Activated effector memory CD4-positive, alpha-beta T cell treated with anti-CD3 and anti-CD28 coated beads, Interleukin-2, amount 50 U/mL, for 16 hours (primary cell): ENCODE measurements at regions not wholly inside any gene's neighbourhood (a gene's known extent, or its start where the extent isn't known, plus 50 kb on each side); places are given as distances from the start of the nearest gene placed in this dataset.
"Not testable (repeated sequence)": the region's sequence is repeated elsewhere in the genome, so short reads cannot be mapped to it uniquely, and the experiment has no call there.

ENCODE experiments used
- DNase-seq: peaks from one replicate; pipeline ENCODE4 v3.0.0-alpha.2; 2020

DNA sequence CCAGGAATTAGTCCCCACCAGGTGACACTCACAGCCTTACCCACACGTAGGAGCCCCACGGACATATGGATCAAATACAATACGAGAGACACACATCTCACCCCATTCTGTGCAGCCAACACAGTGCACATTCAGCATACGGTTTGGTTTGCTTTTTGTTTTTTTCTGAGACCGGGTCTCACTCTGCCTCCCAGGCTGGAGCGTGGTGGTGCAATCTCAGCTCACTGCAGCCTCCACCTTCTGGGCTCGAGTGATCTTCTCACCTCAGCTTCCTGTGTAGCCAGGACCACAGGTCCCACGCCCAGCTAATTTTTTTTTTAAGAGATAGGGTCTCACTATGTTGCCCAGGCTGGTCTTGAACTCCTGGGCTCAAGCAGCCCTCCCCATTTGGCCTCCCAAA lies 102.8 kb downstream of the POTEB start:
- DNase-seq: not testable (repeated sequence)

DNA sequence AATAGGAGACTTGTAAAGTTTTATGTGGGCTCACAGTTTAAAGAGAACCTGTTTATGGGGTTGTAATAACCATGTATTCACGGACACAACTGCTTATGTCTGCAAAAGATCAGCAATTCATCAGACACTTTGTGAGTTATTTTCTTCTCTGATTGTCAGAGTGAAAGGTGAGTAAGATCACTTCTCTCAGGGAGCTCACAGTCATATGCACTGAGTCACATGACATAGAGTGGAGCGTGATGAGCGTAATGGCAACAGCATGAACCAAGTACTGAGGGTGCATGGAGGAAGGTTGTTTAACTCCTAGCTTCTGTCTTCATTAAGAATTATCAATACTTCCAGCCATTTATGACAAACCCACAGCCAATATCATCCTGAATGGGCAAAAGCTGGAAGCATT lies 111.0 kb downstream of the POTEB start:
- DNase-seq: not testable (repeated sequence)

DNA sequence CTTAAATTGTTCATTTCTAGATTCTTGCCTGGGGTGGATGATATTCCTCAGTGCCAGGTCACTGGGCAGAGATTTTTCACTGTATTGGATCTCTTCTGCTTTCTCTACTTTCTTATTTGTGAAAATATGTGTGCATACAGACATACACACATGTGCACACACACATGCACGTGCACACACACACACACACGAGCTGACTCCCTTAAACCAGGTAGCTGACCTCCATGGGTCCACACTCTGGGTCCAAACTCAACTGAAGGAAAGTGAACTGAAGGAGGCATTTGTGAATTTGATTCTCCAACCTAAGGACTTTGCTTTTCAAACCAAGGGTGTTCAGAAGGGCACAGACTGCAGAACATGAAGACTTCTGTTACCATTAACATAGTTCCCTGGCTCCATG lies 113.8 kb downstream of the POTEB start:
- DNase-seq: not testable (repeated sequence)

DNA sequence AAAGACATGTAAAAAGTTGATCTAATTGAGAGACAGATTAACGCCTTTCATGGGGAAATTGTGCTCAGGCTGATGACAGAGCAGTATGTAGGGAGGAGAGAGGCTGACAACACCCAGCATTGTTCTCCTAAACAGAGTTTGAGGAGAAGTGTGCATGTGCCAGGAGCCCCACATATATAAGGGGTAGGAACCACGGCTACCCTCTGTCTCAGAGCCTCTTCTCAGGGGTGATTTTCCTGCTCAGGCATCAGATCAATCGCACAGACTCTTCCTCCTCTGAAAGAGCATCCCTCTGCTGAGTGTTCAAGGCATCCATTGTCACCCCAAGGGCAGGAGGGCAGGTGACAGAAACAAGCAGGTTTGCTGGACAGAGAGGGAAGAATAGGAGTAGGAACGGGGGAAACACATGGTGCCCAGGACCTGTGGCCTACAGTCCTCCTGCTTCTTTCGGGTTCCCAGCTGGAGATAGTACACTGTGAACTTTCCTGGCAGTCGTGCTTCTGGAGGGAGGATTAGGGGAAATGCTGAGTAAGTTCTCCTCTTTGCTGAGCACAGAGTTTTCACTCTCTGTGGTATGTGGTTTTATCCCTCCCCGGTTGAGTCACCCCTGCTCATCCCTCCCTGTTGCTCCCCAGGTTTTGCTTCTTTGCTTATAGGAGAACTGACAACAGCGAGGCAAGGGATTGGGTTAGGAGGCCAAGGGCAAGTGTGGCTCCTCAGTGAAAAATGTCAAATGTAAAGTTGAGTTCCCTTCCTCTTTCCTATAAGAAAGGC lies 117.1 kb downstream of the POTEB start:
- not testable (repeated sequence) for DNase-seq

DNA sequence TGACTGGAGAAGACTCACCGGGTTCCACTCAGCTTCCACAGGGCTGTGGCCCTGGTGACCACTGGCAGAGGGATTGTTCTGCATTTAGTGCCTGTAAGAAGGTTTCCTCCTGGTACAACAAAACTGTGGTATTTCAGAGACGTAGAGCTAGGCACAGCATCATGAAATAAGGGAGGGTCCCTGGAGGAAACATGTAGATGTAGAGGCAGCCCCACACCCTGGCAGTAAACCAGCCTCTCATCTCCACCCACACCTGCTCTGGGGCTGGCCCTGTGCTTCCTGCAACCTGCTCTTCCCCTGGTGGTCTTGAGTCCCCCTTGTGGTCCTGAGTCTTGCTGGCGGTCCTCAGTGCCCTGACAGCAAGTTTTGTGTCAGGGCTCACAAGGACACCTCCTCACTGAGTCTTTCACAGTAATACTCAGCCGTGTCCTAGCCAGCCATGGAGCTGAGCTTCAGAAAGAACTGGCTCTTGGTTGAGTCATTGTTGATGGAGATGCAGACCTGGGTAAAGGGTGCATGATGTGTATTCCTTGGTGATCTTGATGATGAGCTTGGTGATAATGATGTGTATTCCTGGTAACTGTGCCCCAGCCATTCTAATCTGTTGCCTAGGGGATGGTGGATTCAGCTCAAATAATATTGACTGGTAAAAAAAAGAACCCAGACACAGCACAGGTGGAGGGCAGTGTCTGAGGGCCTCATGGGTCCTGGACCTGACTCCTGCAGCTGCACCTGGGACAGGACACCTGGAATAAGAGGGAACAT lies 118.0 kb downstream of the POTEB start:
- not testable (repeated sequence) for DNase-seq

DNA sequence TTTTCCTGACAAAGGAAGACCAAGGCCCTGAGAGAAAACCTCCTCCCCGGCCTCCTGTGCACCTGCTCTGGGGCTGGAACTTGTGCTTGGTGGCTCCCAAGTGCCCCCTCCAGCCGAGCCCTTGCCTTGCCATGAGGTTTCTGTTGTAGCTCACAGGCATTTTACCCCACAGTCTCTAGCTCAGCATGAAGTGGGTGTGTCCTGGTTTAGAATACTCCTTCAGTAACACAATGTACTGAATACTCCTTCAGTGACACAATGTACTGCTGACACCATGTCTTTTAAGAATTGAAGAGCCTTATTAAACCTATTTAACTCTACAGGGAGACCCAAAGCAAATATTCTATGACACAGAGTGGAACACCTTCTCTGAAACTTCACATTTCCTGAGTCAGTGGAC lies 123.7 kb downstream of the POTEB start:
- DNase-seq: not testable (repeated sequence)

DNA sequence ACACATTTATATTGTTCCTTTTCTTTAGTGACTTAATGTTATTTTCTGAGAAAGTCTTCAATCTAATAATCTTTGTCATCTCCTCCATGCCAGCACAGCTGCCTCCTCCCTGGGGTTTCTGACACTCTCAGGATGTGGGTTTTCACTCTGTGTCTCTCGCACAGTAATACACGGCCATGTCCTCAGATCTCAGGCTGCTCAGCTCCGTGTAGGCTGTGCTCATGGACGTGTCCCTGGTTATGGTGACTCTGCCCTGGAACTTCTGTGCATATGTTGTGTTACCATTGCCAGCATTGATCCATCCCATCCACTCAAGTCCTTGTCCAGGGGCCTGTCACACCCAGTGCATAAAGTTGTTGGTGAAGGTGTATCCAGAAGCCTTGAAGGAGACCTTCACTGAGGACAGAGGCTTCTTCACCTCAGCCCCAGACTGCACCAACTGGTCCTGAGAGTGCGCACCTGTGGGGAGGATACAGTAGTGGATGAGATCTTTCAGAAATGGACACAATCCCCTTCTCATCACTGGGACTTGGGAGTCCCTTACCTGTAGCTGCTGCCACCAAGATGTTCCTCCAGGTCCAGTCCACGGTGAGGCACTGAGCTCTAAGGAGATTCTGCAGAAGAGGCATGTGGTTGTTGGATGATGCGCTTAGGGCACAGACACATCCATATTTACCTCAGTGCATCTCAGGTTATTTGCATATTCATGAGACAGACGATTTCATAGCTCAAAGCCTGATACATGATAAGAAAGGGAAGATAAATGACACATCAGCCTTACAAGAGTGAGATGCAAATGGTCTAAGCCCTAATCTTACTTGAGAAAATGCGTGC lies 125.2 kb downstream of the POTEB start:
- DNase-seq: peak; percentile 62

DNA sequence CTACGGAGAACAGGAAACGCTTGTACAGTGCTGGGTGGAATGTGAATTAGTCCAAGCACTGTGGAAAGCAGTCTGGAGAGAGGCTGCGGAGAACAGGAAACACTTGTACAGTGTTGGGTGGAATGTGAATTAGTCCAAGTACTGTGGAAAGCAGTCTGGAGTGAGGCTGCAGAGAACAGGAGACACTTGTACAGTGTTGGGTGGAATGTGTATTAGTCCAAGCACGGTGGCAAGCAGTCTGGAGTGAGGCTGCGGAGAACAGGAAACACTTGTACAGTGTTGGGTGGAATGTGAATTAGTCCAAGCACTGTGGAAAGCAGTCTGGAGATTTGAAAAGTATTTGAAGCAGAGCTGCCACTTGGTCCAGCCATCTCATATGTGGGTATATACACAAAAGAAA lies 128.4 kb downstream of the POTEB start:
- DNase-seq: not testable (repeated sequence)

DNA sequence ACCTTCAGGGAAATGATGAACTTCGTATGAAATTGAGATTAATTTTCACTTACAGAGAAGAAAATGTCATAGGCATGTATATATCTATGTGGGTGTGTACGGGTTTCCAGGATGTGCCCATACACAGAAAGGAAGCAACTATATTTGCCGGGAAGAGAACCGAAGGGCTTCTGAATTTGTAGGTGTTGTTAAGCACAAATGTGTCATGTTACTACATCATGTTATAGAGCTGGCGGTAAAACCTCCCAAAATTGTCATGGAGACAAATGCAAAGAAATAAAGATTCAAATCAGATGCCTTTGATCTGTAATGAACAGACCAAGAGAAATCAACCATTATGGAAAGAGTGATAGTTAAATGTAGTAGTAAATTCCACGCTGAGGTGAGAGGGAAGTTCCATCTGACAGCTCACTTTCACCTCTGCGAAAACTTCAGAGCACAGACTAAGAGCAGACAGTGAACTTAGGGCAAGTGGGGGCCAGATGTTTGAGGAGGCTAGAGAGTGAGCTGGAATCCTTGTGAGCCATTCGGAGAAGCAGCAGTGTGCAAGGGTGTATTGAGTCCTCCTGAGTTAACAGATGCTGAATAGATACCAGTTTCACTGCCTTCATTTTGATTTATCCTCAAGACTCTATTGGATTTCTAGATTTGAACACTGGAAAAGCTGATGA lies 133.2 kb downstream of the POTEB start:
- DNase-seq: not testable (repeated sequence)

DNA sequence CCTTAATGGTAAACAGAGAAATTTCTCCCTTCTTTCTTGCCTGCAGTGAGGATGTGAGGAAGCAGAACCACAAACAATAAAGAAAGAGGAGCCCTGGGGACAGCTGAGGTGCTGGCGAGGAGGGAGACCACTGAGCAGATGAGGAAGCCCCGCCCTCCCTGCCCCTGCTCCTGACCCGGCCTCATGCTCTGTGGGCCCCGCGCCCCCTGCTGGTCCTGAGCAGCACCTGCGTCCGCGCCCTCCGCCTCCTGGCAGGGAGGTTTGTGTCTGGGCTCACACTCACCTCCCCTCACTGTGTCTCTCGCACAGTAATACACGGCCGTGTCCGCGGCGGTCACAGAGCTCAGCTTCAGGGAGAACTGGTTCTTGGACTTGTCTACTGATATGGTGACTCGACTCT lies 135.5 kb downstream of the POTEB start:
- not testable (repeated sequence) for DNase-seq

DNA sequence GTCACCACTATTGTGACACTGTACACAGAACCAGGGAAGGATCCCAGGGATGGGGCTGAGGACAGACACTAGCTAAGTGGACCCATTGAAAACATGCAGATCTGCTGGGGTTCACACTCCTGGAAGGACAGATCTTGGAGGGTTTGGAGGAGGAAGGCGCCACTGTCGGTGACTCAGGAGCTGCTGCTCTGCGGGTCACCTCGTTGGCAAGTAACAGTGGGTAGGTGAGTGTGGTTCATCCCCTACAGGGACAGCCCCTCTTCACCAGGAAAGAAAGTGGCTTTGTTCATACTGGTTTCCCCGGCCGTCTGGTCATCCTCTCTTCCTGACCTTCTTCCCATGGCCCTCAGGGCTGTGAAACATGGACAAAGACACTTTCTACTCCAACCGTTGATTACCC lies 139.5 kb downstream of the POTEB start:
- not testable (repeated sequence) for DNase-seq

DNA sequence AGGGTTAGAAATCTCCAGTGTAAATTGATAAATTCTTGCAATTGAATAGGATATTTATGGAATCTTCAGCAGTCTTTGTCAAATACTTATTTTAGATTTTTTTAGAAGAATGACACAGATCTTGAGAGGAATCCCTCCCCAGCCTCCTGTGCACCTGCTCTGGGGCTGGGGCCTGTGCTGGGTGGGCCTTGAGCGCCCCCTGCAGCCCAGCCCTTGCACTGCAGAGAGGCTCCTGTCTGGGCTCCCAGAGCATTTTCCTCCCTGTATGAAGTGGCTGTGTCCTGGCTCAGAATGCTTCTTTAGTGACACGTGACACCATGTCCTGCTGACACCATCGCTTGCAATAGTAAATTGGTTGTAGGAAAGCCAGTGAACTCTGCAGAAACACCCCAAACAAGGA lies 141.1 kb downstream of the POTEB start:
- DNase-seq: not testable (repeated sequence)

DNA sequence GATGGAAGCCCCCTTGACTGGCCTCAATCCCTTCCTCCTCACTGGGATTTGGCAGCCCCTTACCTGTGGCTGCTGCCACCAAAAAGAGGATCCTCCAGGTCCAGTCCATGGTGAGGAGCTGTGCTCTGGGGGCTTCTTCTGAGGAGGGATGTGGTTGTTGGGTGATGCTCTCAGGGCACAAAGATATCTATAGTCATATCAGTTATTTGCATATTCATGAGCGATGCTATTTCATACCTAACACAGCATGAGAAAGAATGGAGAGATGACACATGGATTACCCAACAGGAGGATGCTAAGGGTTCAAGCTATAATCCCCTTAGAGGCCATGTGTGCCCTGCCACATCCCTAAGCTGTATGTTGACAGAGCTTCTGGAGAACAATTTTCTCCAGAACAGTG lies 141.7 kb downstream of the POTEB start:
- DNase-seq: not testable (repeated sequence)

DNA sequence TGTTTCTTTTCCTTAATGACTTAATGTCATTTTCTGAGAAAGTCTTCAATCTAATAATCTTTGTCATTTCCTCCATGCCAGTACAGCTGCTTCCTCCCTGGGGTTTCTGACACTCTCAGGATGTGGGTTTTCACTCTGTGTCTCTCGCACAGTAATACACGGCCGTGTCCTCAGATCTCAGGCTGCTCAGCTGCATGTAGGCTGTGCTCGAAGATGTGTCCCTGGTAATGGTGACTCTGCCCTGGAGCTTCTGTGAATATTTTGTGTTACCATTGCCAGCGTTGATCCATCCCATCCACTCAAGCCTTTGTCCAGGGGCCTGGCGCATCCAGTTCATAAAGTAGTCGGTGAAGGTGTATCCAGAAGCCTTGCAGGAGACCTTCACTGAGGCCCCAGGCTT lies 142.2 kb downstream of the POTEB start:
- not testable (repeated sequence) for DNase-seq

DNA sequence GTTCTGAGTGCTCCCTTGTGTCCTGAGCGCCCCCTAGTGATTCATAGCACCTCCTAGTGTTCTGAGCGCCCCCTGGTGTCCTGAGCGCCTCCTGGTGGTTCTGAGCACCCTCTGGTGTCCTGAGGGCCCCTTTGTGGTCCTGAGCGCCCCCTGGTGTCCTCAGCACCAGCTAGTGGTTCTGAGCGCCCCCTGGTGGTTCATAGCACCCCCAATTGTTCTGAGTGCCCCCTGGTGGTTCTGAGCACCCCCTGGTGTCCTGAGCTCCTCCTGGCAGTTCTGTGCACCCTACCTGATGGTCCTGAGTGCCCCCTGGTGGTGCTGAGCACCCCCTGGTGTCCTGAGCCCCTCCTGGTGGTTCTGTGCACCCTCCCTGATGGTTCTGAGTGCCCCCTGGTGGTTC lies 146.0 kb downstream of the POTEB start:
- DNase-seq: not testable (repeated sequence)

DNA sequence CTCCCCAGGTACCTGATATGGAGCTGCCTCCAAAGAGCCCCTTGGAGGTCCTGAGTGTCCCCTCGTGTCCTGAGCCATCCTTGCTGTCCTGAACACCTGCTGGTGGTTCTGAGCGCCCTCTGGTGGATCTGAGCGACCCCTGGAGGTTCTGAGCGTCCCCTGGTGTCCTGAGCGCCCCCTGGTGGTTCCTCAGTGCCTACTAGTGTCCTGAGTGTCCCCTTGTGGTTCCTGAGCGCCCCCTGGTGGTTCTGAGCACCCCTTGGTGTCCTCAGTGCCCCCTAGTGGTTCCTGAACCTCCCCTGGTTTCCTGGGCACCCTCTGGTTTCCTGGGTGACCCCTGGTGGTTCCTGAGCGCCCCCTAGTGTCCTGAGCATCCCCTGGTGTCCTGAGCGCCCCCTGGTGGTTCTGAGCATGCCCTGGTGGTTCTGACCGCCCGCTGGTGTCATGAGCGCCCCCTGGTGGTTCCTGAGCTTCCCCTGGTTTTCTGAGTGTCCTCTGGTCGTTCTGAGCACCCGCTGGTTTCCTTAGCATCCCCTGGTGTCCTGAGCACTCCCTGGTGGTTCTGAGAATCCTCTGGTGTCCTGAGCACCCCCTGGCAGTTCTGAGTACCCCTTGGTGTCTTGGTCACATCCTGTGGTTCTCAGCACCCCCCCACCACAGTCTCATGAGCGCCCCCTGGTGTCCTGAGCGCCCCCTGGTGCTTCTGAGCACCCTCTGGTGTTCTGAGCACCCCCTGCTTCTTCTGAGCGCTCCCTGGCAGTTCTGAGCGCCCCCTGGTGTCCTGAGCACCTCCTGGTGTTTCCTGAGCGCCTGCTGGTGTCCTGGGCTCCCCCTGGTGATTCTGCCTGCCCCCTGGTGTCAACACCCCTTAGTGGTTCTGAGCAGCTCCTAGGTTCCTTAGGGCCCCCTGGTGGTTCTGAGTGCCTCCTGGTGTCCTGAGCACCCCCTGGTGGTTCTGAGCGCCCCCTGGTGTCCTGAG lies 146.8 kb downstream of the POTEB start:
- DNase-seq: not testable (repeated sequence)

DNA sequence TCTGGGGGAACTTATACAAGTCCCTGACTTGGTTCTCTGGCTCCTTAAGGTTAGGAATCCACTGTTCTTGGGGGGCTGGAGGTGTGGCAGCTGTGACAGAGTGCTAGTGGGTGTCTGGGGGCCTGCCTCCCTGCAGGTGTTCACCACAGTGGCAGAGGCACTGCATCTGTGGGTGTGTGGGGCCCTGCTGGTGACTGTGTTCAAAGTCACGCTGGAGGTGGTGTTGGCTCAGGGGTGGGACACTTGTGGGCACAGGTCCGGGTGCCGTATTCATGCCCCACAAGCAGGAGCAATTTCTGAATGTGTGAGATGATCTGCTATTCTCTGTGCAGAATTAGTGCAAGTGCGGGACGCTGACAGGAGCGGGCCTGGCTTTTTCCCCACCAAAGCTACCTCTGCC lies 152.5 kb downstream of the POTEB start:
- DNase-seq: not testable (repeated sequence)

DNA sequence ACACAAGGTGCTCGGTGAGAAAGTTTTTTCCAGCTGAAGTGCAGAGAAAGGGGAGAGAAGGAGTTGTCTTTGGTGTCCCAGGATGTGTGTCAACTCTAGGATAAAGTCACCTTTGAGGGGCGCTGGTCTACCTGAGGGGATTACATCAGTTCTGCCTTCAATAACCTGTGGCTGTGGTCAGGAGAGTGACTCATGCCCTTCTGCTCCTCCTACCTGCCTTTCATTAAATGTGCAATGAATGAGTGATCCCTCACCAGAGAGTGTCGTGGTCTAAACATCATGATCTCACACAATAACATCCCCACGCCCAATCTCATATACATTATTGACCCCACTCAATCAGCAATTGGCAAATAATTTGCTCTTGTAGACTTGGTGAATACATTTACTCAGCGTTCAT lies 156.4 kb downstream of the POTEB start:
- DNase-seq: not testable (repeated sequence)

DNA sequence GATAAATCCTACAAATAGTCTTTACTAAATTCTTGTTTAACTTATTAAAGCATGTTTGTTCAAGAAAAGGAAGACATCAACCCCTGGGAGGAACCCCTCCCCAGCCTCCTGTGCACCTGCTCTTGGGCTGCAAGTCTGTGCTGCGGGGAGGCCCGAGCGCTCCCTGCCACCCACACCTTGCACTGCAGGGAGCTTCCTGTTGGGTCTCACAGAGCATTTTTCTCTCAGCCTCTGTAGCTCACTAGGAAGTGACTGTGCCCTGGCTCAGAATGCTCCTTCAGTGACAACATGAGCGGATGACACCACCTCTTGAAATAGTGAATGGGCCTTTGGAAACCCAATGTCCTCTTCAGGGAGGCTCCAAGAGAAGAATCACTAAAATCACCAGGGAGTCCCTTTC lies 158.8 kb downstream of the POTEB start:
- not testable (repeated sequence) for DNase-seq

DNA sequence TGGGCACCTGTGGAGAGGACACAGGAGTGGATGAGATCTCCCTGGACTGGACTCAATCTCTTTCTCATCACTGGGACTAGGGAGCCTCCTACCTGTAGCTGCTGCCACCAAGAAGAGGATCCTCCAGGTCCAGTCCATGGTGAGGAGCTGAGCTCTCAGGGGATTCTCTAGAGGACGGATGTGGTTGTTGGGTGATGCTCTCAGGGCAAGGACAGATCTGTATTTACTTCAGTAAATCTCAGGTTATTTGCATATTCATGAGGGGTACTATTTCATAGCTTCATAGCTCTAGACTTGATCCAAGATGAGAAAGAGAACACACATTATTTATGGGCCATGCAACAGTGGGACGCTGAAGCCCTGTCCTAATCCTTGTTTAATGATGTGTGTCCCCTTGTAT lies 159.4 kb downstream of the POTEB start:
- DNase-seq: not testable (repeated sequence)

DNA sequence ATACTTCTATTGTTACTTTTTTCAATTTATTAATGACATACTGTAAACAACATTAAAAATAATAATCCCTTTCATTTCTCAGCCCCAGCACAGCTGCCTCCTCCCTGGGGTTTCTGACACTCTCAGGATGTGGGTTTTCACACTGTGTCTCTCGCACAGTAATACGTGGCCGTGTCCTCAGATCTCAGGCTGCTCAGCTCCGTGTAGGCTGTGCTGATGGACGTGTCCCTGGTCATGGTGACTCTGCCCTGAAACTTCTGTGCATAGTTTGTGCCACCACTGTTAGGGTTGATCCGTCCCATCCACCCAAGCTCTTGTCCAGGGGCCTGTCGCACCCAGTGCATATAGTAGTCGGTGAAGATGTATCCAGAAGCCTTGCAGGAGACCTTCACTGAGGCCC lies 159.9 kb downstream of the POTEB start:
- not testable (repeated sequence) for DNase-seq
